ENCODE measurements at regions not wholly inside any gene's neighbourhood (a gene's known extent, or its start where the extent isn't known, plus 50 kb on each side); places are given as distances from the start of the nearest gene placed in this dataset.

DNA sequence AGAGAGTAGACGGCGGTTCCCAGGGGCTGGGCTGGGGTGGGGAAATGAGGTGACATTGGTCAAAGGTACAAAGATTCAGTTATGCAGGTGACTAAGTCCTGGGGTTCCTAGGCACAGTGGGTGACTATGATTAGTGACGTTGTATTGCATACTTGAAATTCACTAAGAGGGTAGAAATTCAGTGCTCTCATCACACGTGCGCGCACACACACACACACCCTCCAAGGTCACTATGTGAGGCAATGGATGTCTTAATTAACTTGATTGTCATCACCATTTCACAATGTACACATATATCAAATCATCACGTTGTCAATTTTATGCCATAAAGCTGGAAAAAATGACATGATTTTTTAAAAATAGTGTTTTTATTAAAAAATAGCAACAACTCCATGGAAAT is 92.9 kb upstream of the ALKAL2 start:
- TF ChIP-seq, protein P1, sequence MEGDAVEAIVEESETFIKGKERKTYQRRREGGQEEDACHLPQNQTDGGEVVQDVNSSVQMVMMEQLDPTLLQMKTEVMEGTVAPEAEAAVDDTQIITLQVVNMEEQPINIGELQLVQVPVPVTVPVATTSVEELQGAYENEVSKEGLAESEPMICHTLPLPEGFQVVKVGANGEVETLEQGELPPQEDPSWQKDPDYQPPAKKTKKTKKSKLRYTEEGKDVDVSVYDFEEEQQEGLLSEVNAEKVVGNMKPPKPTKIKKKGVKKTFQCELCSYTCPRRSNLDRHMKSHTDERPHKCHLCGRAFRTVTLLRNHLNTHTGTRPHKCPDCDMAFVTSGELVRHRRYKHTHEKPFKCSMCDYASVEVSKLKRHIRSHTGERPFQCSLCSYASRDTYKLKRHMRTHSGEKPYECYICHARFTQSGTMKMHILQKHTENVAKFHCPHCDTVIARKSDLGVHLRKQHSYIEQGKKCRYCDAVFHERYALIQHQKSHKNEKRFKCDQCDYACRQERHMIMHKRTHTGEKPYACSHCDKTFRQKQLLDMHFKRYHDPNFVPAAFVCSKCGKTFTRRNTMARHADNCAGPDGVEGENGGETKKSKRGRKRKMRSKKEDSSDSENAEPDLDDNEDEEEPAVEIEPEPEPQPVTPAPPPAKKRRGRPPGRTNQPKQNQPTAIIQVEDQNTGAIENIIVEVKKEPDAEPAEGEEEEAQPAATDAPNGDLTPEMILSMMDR (conservative IDR thresholded peaks at IDR 0.05; ENCODE audit: low read depth, low read length) = no peak
- TF ChIP-seq EZH2phosphoT487 (IDR thresholded peaks at IDR 0.05; ENCODE audit: borderline replicate concordance, low read length) (no peak), EZH2 (IDR thresholded peaks at IDR 0.05; ENCODE audit: low read length, unreplicated experiment) (no peak)
- Histone ChIP-seq H3K79me2 (ENCODE audit: low read length) (no peaks in the 10 kb centered on the region), H3K4me2 (ENCODE audit: low read length) (no peak overlapping the region), H3K4me1 (ENCODE audit: insufficient read depth, low read length) (peaks cover 7% of the 10 kb centered on the region; the same call in 1 of the 2 replicates), H4K20me1 (ENCODE audit: low read length) (no peaks in the 10 kb centered on the region), H3K4me3 (ENCODE audit: low read length) (no peak overlapping the region), H3K36me3 (ENCODE audit: low read depth, low read length) (no peaks in the 10 kb centered on the region), H3K27ac (ENCODE audit: low read length) (no peak overlapping the region), H3F3A (ENCODE audit: low read length, unreplicated experiment) (no peaks in the 10 kb centered on the region), H3K9me3 (ENCODE audit: low read length) (0 out of 2 replicates have a peak, but pooled peaks cover 4% of the 10 kb centered on the region), H3K27me3 (ENCODE audit: low read length) (peaks cover 2% of the 10 kb centered on the region; the same call in 1 of the 2 replicates), H3K9ac (ENCODE audit: low read length) (no peak overlapping the region), H3K9me2 (replicated peaks; ENCODE audit: low read length) (no peaks in the 10 kb centered on the region), H2AFZ (ENCODE audit: low read length) (no peak overlapping the region)
- ChIA-PET CTCF (no interaction called here), POLR2A (ENCODE audit: unreplicated experiment) (interaction anchor here (0.5 kb wide), 1 partner anchor 28 kb away, joined by 3 read pairs; no protein-coding TSS in a partner anchor)
- DNase-seq = no peak
- BruUV-seq (replicated peaks) = no TSS peak
- ATAC-seq = no peak
- intact Hi-C loops (cut with micrococcal nuclease) = no loop called here

DNA sequence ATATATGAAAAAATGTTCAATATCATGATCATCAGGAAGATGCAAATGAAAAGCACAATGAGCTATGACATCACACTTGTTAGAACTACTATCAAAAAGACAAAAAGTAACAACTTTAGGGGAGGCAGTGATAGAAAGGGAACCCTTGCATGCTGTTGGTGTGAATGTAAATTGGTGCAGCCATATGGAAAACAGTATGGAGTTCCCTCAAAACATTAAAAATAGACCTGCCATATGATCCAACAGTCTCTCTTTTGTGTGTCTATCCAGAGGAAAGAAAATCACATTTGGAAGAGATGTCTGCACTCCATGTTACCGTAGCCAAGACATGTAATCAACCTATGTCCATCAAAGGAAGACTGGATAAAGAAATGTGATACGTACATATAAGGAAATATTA is 92.3 kb upstream of the ALKAL2 start:
- Histone ChIP-seq H3F3A (ENCODE audit: low read length, unreplicated experiment) (no peaks in the 10 kb centered on the region), H3K9me3 (ENCODE audit: low read length) (0 out of 2 replicates have a peak, but pooled peaks cover 4% of the 10 kb centered on the region), H3K9me2 (replicated peaks; ENCODE audit: low read length) (no peaks in the 10 kb centered on the region), H3K27me3 (ENCODE audit: low read length) (peaks cover 7% of the 10 kb centered on the region), H3K9ac (ENCODE audit: low read length) (no peak overlapping the region), H3K4me3 (ENCODE audit: low read length) (no peak overlapping the region), H2AFZ (ENCODE audit: low read length) (no peak overlapping the region), H3K36me3 (ENCODE audit: low read depth, low read length) (no peaks in the 10 kb centered on the region), H3K4me2 (ENCODE audit: low read length) (no peak overlapping the region), H4K20me1 (ENCODE audit: low read length) (no peaks in the 10 kb centered on the region), H3K79me2 (ENCODE audit: low read length) (no peaks in the 10 kb centered on the region), H3K4me1 (ENCODE audit: insufficient read depth, low read length) (peaks cover 7% of the 10 kb centered on the region; the same call in 1 of the 2 replicates), H3K27ac (ENCODE audit: low read length) (no peak overlapping the region)
- ChIA-PET POLR2A (ENCODE audit: unreplicated experiment) (no interaction called here), CTCF (no interaction called here)
- intact Hi-C loops (cut with micrococcal nuclease) = no loop called here
- TF ChIP-seq EZH2 (IDR thresholded peaks at IDR 0.05; ENCODE audit: low read length, unreplicated experiment) (no peak), EZH2phosphoT487 (IDR thresholded peaks at IDR 0.05; ENCODE audit: borderline replicate concordance, low read length) (no peak)
- TF ChIP-seq, protein P1 (conservative IDR thresholded peaks at IDR 0.05; ENCODE audit: low read depth, low read length) = no peak
- DNase-seq = no peak
- no peak for ATAC-seq
- no TSS peak for BruUV-seq (replicated peaks)

DNA sequence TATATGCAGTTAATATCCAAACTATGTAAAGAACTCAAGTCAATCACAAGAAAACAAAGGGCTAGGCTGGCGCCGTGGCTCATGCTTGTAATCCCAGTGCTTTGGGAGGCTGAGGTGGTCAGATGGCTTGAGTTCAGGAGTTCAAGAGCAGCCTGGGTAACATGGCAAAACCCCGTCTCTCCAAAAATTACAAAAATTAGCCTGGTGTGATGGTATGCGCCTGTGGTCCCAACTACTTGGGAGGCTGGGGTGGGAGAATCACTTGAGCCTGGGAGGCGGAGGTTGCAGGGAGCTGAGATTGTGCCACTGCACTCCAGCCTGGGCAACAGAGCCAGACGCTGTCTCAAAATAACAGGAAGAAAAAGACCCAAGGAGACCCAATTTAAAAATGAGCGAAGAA is 91.9 kb upstream of the ALKAL2 start:
- no peaks in the 10 kb centered on the region for H3K9me2 ChIP-seq (replicated peaks; ENCODE audit: low read length)
- peaks cover 11% of the 10 kb centered on the region for H3K27me3 ChIP-seq (ENCODE audit: low read length)
- H3F3A ChIP-seq (ENCODE audit: low read length, unreplicated experiment) = no peaks in the 10 kb centered on the region
- POLR2A ChIA-PET (ENCODE audit: unreplicated experiment) = no interaction called here
- CTCF ChIA-PET = no interaction called here
- intact Hi-C loops (cut with micrococcal nuclease) = no loop called here
- no TSS peak for BruUV-seq (replicated peaks)
- H3K4me1 ChIP-seq (ENCODE audit: insufficient read depth, low read length) = peaks cover 7% of the 10 kb centered on the region; the same call in 1 of the 2 replicates
- no peak overlapping the region for H2AFZ ChIP-seq (ENCODE audit: low read length)
- 0 out of 2 replicates have a peak, but pooled peaks cover 4% of the 10 kb centered on the region for H3K9me3 ChIP-seq (ENCODE audit: low read length)
- ATAC-seq (no peak), DNase-seq (no peak)
- no peak overlapping the region for H3K4me3 ChIP-seq (ENCODE audit: low read length)
- no peaks in the 10 kb centered on the region for H3K79me2 ChIP-seq (ENCODE audit: low read length)
- H4K20me1 ChIP-seq (ENCODE audit: low read length) = no peaks in the 10 kb centered on the region
- H3K9ac ChIP-seq (ENCODE audit: low read length) = no peak overlapping the region
- no peak for TF ChIP-seq EZH2phosphoT487 (IDR thresholded peaks at IDR 0.05; ENCODE audit: borderline replicate concordance, low read length)
- TF ChIP-seq, protein P1 (conservative IDR thresholded peaks at IDR 0.05; ENCODE audit: low read depth, low read length) = no peak
- no peak for TF ChIP-seq EZH2 (IDR thresholded peaks at IDR 0.05; ENCODE audit: low read length, unreplicated experiment)
- H3K36me3 ChIP-seq (ENCODE audit: low read depth, low read length) = no peaks in the 10 kb centered on the region
- no peak overlapping the region for H3K4me2 ChIP-seq (ENCODE audit: low read length)
- no peak overlapping the region for H3K27ac ChIP-seq (ENCODE audit: low read length)

All from PC-3 (cell line).